Inflammatory macrophage (primary cell): ENCODE measurements at regions not wholly inside any gene's neighbourhood (a gene's known extent, or its start where the extent isn't known, plus 50 kb on each side); places are given as distances from the start of the nearest gene placed in this dataset.
"Not testable (repeated sequence)": the region's sequence is repeated elsewhere in the genome, so short reads cannot be mapped to it uniquely, and the experiment has no call there.

Source experiments
- DNase-seq, 2 donors: peaks; one replicate each; pipeline ENCODE4 v3.0.0-alpha.2; 2020 to 2022

- no peak for DNase-seq
Observed at GRCh38 chr13:68944272-68944671, 1163.4 kb upstream of the ATXN8OS start.

- no peak for DNase-seq
Observed at GRCh38 chr13:68940049-68940448, 1167.6 kb upstream of the ATXN8OS start.

GRCh38 chr13:68938639-68939038 is 1169.0 kb upstream of the ATXN8OS start:
- no peak for DNase-seq

- DNase-seq = no peak
Observed at GRCh38 chr13:68929075-68929745, 1178.4 kb upstream of the ATXN8OS start.

GRCh38 chr13:68927387-68928026 is 1180.1 kb upstream of the ATXN8OS start:
- DNase-seq = no peak

- DNase-seq = no peak
Observed at GRCh38 chr13:68923995-68924394, 1183.6 kb upstream of the ATXN8OS start.

GRCh38 chr13:68908879-68909278 is 1198.7 kb upstream of the ATXN8OS start:
- no peak for DNase-seq

GRCh38 chr13:68905186-68905585 is 1202.4 kb upstream of the ATXN8OS start:
- DNase-seq = no peak

- no peak for DNase-seq
Observed at GRCh38 chr13:68897331-68897928, 1210.2 kb upstream of the ATXN8OS start.

GRCh38 chr13:68895696-68896095 is 1211.9 kb upstream of the ATXN8OS start:
- DNase-seq = no peak

GRCh38 chr13:68893721-68894120 is 1213.9 kb upstream of the ATXN8OS start:
- DNase-seq = not testable (repeated sequence)

- not testable (repeated sequence) for DNase-seq
Observed at GRCh38 chr13:68892596-68892995, 1215.0 kb upstream of the ATXN8OS start.

GRCh38 chr13:68890101-68890500 is 1217.5 kb upstream of the ATXN8OS start:
- DNase-seq = not testable (repeated sequence)

GRCh38 chr13:68888832-68889231 is 1218.8 kb upstream of the ATXN8OS start:
- DNase-seq = no peak

GRCh38 chr13:68872338-68872737 is 1235.3 kb upstream of the ATXN8OS start:
- DNase-seq = no peak

- no peak for DNase-seq
Observed at GRCh38 chr13:68851026-68851425, 1256.6 kb upstream of the ATXN8OS start.

- no peak for DNase-seq
Observed at GRCh38 chr13:68850160-68850559, 1257.5 kb upstream of the ATXN8OS start.

- DNase-seq = no peak
Observed at GRCh38 chr13:68846663-68847062, 1261.0 kb upstream of the ATXN8OS start.

GRCh38 chr13:68834375-68834774 is 1273.3 kb upstream of the ATXN8OS start:
- DNase-seq = no peak

GRCh38 chr13:68816715-68817114 is 1290.9 kb upstream of the ATXN8OS start:
- DNase-seq = no peak

- DNase-seq = no peak
Observed at GRCh38 chr13:68813180-68813796, 1294.3 kb upstream of the ATXN8OS start.

GRCh38 chr13:68810660-68811059 is 1297.0 kb upstream of the ATXN8OS start:
- DNase-seq = no peak

- no peak for DNase-seq
Observed at GRCh38 chr13:68808456-68808855, 1299.2 kb upstream of the ATXN8OS start.

- no peak for DNase-seq
Observed at GRCh38 chr13:68806125-68806524, 1301.5 kb upstream of the ATXN8OS start.
